ENCODE measurements at regions not wholly inside any gene's neighbourhood (a gene's known extent, or its start where the extent isn't known, plus 50 kb on each side); places are given as distances from the start of the nearest gene placed in this dataset.

DNA sequence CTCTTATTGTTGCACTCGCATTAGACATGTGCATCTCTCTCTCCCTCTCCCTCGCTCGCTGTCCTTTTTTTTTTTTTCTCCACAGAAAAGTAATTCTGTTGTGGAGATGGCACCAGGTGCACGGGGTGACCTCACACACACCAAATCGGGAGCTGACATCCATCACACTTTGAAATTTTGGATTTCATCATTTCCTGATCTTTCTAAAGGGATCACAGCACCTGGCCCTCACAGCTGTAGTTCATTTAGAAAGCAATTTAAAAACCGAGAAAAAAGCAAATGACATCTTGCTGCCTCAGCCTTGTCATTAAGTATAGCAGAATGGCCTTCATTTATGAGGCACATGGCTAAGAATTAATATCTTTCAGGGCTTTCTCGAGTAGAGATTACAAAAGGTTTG is 717.2 kb downstream of the RNF144A start (continued):
- TF ChIP-seq, protein P1, sequence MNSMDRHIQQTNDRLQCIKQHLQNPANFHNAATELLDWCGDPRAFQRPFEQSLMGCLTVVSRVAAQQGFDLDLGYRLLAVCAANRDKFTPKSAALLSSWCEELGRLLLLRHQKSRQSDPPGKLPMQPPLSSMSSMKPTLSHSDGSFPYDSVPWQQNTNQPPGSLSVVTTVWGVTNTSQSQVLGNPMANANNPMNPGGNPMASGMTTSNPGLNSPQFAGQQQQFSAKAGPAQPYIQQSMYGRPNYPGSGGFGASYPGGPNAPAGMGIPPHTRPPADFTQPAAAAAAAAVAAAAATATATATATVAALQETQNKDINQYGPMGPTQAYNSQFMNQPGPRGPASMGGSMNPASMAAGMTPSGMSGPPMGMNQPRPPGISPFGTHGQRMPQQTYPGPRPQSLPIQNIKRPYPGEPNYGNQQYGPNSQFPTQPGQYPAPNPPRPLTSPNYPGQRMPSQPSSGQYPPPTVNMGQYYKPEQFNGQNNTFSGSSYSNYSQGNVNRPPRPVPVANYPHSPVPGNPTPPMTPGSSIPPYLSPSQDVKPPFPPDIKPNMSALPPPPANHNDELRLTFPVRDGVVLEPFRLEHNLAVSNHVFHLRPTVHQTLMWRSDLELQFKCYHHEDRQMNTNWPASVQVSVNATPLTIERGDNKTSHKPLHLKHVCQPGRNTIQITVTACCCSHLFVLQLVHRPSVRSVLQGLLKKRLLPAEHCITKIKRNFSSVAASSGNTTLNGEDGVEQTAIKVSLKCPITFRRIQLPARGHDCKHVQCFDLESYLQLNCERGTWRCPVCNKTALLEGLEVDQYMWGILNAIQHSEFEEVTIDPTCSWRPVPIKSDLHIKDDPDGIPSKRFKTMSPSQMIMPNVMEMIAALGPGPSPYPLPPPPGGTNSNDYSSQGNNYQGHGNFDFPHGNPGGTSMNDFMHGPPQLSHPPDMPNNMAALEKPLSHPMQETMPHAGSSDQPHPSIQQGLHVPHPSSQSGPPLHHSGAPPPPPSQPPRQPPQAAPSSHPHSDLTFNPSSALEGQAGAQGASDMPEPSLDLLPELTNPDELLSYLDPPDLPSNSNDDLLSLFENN (IDR thresholded peaks at IDR 0.05; ENCODE audit: low read depth in 2 of 2, low read length in 2 of 2): no peak
- TF ChIP-seq, protein P2, sequence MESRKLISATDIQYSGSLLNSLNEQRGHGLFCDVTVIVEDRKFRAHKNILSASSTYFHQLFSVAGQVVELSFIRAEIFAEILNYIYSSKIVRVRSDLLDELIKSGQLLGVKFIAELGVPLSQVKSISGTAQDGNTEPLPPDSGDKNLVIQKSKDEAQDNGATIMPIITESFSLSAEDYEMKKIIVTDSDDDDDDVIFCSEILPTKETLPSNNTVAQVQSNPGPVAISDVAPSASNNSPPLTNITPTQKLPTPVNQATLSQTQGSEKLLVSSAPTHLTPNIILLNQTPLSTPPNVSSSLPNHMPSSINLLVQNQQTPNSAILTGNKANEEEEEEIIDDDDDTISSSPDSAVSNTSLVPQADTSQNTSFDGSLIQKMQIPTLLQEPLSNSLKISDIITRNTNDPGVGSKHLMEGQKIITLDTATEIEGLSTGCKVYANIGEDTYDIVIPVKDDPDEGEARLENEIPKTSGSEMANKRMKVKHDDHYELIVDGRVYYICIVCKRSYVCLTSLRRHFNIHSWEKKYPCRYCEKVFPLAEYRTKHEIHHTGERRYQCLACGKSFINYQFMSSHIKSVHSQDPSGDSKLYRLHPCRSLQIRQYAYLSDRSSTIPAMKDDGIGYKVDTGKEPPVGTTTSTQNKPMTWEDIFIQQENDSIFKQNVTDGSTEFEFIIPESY (CRISPR knock-in tag; IDR thresholded peaks at IDR 0.05): no peak
- TF ChIP-seq, protein P3, sequence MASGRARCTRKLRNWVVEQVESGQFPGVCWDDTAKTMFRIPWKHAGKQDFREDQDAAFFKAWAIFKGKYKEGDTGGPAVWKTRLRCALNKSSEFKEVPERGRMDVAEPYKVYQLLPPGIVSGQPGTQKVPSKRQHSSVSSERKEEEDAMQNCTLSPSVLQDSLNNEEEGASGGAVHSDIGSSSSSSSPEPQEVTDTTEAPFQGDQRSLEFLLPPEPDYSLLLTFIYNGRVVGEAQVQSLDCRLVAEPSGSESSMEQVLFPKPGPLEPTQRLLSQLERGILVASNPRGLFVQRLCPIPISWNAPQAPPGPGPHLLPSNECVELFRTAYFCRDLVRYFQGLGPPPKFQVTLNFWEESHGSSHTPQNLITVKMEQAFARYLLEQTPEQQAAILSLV (tag; IDR thresholded peaks at IDR 0.05): no peak
- TF ChIP-seq ZNF324 (CRISPR knock-in tag; IDR thresholded peaks at IDR 0.05) (no peak), CBX2 (IDR thresholded peaks at IDR 0.05; ENCODE audit: insufficient read depth, low read length, poor library complexity, severe bottlenecking) (no peak), SMARCC2 (IDR thresholded peaks at IDR 0.05; ENCODE audit: low read depth) (no peak), ZNF445 (CRISPR knock-in tag; IDR thresholded peaks at IDR 0.05; ENCODE audit: low read depth) (no peak), TAF1 (IDR thresholded peaks at IDR 0.05; ENCODE audit: control insufficient read depth, extremely low read depth, insufficient read depth, low read length, severe bottlenecking) (no peak)
- TF ChIP-seq, protein P4, sequence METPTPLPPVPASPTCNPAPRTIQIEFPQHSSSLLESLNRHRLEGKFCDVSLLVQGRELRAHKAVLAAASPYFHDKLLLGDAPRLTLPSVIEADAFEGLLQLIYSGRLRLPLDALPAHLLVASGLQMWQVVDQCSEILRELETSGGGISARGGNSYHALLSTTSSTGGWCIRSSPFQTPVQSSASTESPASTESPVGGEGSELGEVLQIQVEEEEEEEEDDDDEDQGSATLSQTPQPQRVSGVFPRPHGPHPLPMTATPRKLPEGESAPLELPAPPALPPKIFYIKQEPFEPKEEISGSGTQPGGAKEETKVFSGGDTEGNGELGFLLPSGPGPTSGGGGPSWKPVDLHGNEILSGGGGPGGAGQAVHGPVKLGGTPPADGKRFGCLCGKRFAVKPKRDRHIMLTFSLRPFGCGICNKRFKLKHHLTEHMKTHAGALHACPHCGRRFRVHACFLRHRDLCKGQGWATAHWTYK (CRISPR knock-in tag; IDR thresholded peaks at IDR 0.05): no peak
- TF ChIP-seq, protein P5, sequence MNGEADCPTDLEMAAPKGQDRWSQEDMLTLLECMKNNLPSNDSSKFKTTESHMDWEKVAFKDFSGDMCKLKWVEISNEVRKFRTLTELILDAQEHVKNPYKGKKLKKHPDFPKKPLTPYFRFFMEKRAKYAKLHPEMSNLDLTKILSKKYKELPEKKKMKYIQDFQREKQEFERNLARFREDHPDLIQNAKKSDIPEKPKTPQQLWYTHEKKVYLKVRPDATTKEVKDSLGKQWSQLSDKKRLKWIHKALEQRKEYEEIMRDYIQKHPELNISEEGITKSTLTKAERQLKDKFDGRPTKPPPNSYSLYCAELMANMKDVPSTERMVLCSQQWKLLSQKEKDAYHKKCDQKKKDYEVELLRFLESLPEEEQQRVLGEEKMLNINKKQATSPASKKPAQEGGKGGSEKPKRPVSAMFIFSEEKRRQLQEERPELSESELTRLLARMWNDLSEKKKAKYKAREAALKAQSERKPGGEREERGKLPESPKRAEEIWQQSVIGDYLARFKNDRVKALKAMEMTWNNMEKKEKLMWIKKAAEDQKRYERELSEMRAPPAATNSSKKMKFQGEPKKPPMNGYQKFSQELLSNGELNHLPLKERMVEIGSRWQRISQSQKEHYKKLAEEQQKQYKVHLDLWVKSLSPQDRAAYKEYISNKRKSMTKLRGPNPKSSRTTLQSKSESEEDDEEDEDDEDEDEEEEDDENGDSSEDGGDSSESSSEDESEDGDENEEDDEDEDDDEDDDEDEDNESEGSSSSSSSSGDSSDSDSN (IDR thresholded peaks at IDR 0.05; ENCODE audit: borderline replicate concordance in 1 of 2, low read depth in 2 of 2, low read length in 2 of 2): no peak
- TF ChIP-seq, protein P6, sequence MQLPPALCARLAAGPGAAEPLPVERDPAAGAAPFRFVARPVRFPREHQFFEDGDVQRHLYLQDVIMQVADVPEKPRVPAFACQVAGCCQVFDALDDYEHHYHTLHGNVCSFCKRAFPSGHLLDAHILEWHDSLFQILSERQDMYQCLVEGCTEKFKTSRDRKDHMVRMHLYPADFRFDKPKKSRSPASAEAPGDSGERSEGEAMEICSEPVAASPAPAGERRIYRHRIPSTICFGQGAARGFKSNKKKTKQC (CRISPR knock-in tag; IDR thresholded peaks at IDR 0.05): no peak

Data from K562 (cell line).